Breast epithelium (tissue), 4 donors: ENCODE measurements at regions not wholly inside any gene's neighbourhood (a gene's known extent, or its start where the extent isn't known, plus 50 kb on each side); places are given as distances from the start of the nearest gene placed in this dataset.
A peak's percentile ranks its signal among the peaks of the same experiment; 100 is the strongest.

Source experiments
- DNase-seq, 2 donors: peaks; one replicate each; pipeline ENCODE4 v3.0.0-alpha.2; 2019; ENCODE audit warnings: low spot score in 2 of 2
- H3K27ac ChIP-seq, 2 donors: fragments of 200-600 bp; sonication (generic) in 1 of 2; one replicate each; pipeline ENCODE4 v1.5.1; 2016 to 2019; ENCODE audit warnings: mild to moderate bottlenecking in 1 of 2
- H3K27me3 ChIP-seq, 2 donors: fragments of 200-600 bp; sonication (generic) in 1 of 2; one replicate each; pipeline versions ENCODE4 v1.5.1 to v1.6.0; 2017 to 2019; ENCODE audit warnings: control low read depth in 1 of 2, mild to moderate bottlenecking in 1 of 2
- H3K36me3 ChIP-seq: fragments of 200-600 bp; one replicate; pipeline ENCODE4 v1.5.1; 2019
- H3K4me1 ChIP-seq, 2 donors: fragments of 200-600 bp; sonication (generic); one replicate each; pipeline ENCODE4 v1.5.1; 2016 to 2019; ENCODE audit warnings: control low read depth in 1 of 2
- H3K4me3 ChIP-seq, 3 donors: fragments of 200-600 bp; sonication (generic); 1 replicate in 2 of 3; 2 replicates in 1 of 3; pipeline ENCODE4 v1.5.1; 2016 to 2019; ENCODE audit warnings: mild to moderate bottlenecking in 3 of 3, moderate library complexity in 2 of 3
- H3K9me3 ChIP-seq, 2 donors: fragments of 200-600 bp; sonication (generic) in 1 of 2; one replicate each; pipeline ENCODE4 v1.5.1; 2016 to 2019; ENCODE audit warnings: control low read depth in 1 of 2
- POLR2A ChIP-seq: fragments of 450-650 bp; IDR thresholded peaks from one replicate; pipeline ENCODE4 v1.6.1; 2016; ENCODE audit warnings: antibody characterized with exemption, mild to moderate bottlenecking, moderate library complexity
- POLR2AphosphoS5 ChIP-seq, 3 donors: sonication (generic); formaldehyde crosslinking; IDR thresholded peaks; one replicate each; pipeline ENCODE4 v1.6.1; 2017; ENCODE audit warnings: antibody characterized with exemption in 3 of 3
- intact Hi-C: fragments of 100-400 bp; cut with DNase I; formaldehyde crosslinking; loops from one replicate; pipeline ENCODE4 v1.15.1; 2023; ENCODE audit warnings: low total_unique reads
- TF ChIP-seq, protein P1 (sequence below), 3 donors: fragments of 450-650 bp; IDR thresholded peaks; one replicate each; pipeline ENCODE4 v1.5.1; 2016 to 2017; ENCODE audit warnings: antibody characterized with exemption in 3 of 3, mild to moderate bottlenecking in 3 of 3, moderate library complexity in 3 of 3

DNA sequence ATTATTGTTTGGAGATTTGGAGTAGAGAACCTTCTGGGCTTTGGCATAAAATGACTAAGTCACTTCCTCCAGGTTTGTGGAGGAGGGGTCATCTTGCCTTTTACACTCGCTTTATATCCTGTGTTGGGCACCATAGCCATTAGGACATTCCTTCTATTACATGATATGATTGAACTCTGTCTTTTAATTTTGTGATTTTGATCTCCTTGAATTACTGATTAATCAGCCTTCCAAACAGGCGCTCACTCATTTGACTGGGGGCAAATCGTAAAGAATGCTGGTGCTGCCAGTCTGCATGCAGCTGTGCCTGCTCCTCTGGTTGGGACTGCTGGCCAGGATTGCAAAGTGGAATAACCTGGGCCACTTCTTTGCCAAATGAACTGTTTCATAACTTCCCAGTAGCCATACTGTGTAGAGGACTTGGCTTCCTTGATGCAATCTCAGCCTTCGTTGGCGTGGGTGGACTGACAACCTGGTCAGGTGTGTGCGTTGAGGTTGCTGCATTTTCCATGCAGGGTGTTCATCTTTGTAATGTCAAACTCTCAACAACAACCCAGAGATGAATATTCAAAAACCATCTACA, 65.9 kb upstream of the RAB11FIP2 start:
- TF ChIP-seq, protein P1, sequence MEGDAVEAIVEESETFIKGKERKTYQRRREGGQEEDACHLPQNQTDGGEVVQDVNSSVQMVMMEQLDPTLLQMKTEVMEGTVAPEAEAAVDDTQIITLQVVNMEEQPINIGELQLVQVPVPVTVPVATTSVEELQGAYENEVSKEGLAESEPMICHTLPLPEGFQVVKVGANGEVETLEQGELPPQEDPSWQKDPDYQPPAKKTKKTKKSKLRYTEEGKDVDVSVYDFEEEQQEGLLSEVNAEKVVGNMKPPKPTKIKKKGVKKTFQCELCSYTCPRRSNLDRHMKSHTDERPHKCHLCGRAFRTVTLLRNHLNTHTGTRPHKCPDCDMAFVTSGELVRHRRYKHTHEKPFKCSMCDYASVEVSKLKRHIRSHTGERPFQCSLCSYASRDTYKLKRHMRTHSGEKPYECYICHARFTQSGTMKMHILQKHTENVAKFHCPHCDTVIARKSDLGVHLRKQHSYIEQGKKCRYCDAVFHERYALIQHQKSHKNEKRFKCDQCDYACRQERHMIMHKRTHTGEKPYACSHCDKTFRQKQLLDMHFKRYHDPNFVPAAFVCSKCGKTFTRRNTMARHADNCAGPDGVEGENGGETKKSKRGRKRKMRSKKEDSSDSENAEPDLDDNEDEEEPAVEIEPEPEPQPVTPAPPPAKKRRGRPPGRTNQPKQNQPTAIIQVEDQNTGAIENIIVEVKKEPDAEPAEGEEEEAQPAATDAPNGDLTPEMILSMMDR (IDR thresholded peaks at IDR 0.05) = no peak
- no peak for TF ChIP-seq POLR2A
- TF ChIP-seq POLR2AphosphoS5 (IDR thresholded peaks at IDR 0.05) = no peak
- Histone ChIP-seq H3K4me1 (no peaks in the 10 kb centered on the region), H3K27ac (no peak overlapping the region), H3K4me3 (no peak overlapping the region), H3K27me3 (no peaks in the 10 kb centered on the region), H3K9me3 (no peaks in the 10 kb centered on the region), H3K36me3 (no peaks in the 10 kb centered on the region)
- intact Hi-C loops = no loop called here
- no peak for DNase-seq

DNA sequence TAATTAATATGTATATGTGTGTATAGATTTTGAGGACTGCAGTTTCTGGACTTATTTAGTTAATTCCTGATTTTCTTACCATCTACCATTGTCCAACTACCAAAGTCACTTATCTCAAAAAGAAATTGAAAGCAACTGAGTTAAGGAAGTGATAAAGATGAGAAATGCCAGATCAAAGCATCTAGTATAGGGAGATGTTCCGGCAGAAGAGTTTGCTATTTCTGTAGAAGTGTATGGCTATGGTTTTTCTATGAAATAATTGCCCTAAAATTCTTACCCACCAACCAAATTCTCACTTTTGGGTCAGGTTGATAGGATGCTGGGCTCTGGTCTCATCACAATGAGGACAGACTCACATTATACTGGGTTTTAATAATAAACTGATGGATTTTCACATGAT, 64.0 kb upstream of the RAB11FIP2 start:
- no peak for DNase-seq
- no peak for TF ChIP-seq POLR2AphosphoS5 (IDR thresholded peaks at IDR 0.05)
- TF ChIP-seq, protein P1 (IDR thresholded peaks at IDR 0.05) = no peak
- no peak for TF ChIP-seq POLR2A

DNA sequence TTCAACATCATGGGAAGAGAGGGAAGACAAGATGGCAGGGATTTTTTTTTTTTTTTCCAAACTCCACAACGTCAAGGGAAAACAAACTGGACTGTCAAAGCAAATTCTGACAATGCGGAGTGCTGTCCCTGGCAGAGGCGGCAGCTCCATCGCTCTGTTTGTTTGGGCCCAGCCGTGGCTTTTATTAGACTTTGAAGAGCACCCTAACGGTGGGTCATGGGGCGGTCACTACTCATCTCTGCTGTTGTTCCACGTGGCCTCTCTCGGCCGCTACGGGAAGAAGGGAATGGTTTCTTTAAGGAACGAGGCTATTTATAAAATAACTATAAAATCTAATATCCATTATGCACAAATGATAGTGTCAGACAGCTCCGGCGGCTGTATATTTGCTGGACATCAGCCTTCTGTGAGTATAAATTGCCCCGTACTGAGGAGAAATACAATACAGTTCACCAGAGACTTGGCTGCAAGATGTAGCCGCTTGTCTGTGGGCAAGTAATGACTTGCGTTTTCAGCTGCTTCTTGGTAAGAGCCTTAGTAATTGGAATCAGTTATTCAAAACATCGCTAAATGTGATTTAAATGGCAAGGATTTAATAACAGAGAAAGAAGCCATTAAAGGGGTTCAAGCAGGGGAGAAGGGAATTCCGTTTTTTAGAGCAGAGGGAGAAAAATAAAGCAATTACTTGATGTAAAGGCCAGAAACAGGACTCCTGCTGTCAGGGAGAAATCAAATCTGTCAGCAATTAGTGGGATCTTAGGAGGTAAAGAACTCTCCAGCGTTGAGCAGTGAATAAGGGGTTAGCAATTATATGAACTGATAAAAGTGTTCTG, 61.7 kb upstream of the RAB11FIP2 start:
- Histone ChIP-seq H3K4me1 (no peaks in the 10 kb centered on the region), H3K4me3 (peak overlapping the region in 2 of 3 donors; percentile 27 to 42), H3K27ac (no peak overlapping the region), H3K27me3 (no peaks in the 10 kb centered on the region), H3K36me3 (no peaks in the 10 kb centered on the region), H3K9me3 (no peaks in the 10 kb centered on the region)
- DNase-seq = no peak
- TF ChIP-seq, protein P1 (IDR thresholded peaks at IDR 0.05) = no peak
- TF ChIP-seq POLR2AphosphoS5 (IDR thresholded peaks at IDR 0.05) (no peak), POLR2A (no peak)
- intact Hi-C loops = no loop called here

More for the DNA sequence above, 64.0 kb upstream of the RAB11FIP2 start:
- Histone ChIP-seq H3K27ac (no peak overlapping the region), H3K27me3 (no peaks in the 10 kb centered on the region), H3K4me3 (no peak overlapping the region), H3K36me3 (no peaks in the 10 kb centered on the region), H3K4me1 (no peaks in the 10 kb centered on the region), H3K9me3 (no peaks in the 10 kb centered on the region)
- intact Hi-C loops = no loop called here

DNA sequence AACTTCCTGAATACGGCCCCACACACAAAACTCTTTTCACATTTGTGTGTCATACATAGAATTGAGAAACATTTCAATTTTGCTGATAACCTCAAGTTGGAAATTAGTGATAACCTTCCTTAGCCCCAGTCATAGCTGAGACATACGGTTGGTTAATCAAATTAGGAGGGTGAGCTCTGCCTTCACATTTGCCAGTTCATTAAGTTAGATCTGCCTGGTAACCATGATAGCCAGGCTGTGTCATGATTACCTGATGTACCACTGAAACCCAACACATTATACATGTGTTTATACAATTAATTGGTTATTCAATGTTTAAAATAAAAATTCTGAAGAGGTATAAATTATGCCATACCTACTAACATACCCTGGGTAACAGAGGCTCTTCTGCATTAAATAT, 60.8 kb upstream of the RAB11FIP2 start:
- H3K27ac ChIP-seq = no peak overlapping the region
- intact Hi-C loops = no loop called here

More for the DNA sequence above, 60.8 kb upstream of the RAB11FIP2 start:
- Histone ChIP-seq H3K4me3 (no peak overlapping the region), H3K9me3 (no peaks in the 10 kb centered on the region), H3K27me3 (no peaks in the 10 kb centered on the region), H3K36me3 (no peaks in the 10 kb centered on the region), H3K4me1 (no peaks in the 10 kb centered on the region)
- DNase-seq = no peak
- TF ChIP-seq, protein P1 (IDR thresholded peaks at IDR 0.05) = no peak
- TF ChIP-seq POLR2AphosphoS5 (IDR thresholded peaks at IDR 0.05) (no peak), POLR2A (no peak)
